GM12864 (cell line): ENCODE measurements at regions not wholly inside any gene's neighbourhood (a gene's known extent, or its start where the extent isn't known, plus 50 kb on each side); places are given as distances from the start of the nearest gene placed in this dataset.

Source experiments
- DNase-seq: peaks from one replicate; pipeline ENCODE4 v3.0.0-alpha.2; 2011; ENCODE audit warnings: low read depth
- H3K4me3 ChIP-seq: 2 replicates; pipeline ENCODE4 v1.5.1; 2011; ENCODE audit warnings: mild to moderate bottlenecking, low read depth, low read length, control low read depth
- TF ChIP-seq, protein P1 (sequence below): IDR thresholded peaks from 2 replicates; pipeline ENCODE4 v1.5.1; 2011; ENCODE audit warnings: low read depth, mild to moderate bottlenecking, moderate library complexity, low read length, control low read depth, inconsistent platforms; ENCODE audit errors: missing control alignments

GRCh38 chr1:193408782-193409293 is 222.4 kb upstream of the B3GALT2 start:
- no peak overlapping the region for H3K4me3 ChIP-seq
- TF ChIP-seq, protein P1, sequence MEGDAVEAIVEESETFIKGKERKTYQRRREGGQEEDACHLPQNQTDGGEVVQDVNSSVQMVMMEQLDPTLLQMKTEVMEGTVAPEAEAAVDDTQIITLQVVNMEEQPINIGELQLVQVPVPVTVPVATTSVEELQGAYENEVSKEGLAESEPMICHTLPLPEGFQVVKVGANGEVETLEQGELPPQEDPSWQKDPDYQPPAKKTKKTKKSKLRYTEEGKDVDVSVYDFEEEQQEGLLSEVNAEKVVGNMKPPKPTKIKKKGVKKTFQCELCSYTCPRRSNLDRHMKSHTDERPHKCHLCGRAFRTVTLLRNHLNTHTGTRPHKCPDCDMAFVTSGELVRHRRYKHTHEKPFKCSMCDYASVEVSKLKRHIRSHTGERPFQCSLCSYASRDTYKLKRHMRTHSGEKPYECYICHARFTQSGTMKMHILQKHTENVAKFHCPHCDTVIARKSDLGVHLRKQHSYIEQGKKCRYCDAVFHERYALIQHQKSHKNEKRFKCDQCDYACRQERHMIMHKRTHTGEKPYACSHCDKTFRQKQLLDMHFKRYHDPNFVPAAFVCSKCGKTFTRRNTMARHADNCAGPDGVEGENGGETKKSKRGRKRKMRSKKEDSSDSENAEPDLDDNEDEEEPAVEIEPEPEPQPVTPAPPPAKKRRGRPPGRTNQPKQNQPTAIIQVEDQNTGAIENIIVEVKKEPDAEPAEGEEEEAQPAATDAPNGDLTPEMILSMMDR, result no peak
- DNase-seq, result no peak

DNA sequence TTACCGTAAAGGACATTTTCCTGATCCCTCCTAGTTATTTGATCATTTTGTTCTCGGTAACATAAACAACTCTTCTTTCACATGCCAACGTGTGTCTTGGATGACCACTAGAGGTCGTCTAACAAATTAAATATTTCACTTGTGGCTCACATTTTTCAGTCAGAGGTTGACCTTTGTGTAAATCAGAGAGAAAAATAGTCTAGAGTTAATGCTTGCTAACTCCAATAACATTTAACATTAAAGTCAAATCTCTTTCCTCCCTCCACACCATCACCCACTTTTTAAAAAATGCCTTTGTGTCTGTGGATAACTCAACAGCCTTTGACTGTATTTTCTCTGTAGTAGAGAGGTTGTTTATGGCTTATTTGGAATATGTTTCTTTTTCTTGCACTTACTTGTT is 220.5 kb upstream of the B3GALT2 start:
- H3K4me3 ChIP-seq, result no peak overlapping the region
- DNase-seq, result peak; percentile 10
- TF ChIP-seq, protein P1, result peak; percentile 57

DNA sequence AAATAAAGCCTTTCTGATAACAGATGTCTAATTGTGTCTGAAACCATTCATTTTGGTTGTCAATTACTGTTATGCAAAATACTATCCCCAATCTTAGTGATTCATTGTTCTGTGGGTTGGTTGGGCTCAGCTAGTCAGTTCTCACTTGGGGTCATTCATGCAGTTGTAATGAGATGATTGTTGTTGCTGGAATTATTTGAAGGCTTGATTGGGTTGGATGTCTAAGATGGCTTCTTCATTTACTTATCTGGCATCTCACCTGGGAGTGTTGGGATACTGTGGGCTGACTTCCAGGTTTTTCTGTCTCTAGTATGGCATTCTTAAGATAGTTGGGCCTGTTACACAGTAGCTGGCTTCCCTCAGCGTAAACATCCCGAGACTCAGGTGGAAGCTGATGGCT is 217.8 kb upstream of the B3GALT2 start:
- TF ChIP-seq, protein P1, result no peak
- DNase-seq, result no peak
- H3K4me3 ChIP-seq, result no peak overlapping the region

DNA sequence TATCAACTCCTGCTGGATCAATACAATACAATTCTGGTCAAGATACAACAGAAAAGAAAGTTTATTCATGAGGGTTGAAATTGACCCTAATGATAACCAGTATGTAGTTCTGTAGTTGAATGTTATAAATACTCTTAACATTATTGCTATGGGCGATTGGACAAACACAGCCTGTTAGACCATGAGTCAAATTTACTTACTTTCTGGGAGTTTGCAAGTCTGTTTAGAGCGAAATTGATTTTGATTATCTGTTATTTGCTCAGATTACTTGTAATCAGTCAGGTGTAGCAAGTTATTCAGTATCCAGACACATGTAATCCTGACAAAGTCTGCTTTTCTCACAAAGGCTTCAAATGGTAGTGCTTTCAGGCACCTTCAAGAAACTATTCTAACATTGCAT is 216.6 kb upstream of the B3GALT2 start:
- no peak overlapping the region for H3K4me3 ChIP-seq
- DNase-seq, result no peak
- TF ChIP-seq, protein P1, result no peak

DNA sequence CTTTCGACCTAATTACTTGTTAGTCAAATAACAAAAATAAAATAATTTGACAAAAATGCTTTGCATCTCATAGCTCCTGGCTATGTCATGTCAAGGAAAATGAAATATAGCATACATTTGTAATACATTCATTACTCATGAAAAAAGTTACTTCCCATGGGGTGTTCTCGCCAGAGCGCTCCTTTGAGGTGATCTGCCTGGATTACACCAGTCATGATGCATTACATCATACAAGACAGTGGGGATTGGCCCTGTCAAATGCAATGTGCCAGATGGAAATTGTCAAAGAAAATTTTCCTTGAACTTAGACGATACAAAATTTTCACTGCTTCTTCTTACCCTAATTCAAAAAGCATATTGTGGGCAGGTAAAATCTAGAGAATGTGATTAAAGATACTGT is 215.6 kb upstream of the B3GALT2 start:
- H3K4me3 ChIP-seq, result no peak overlapping the region
- no peak for DNase-seq
- TF ChIP-seq, protein P1, result no peak

- TF ChIP-seq, protein P1, result no peak
- H3K4me3 ChIP-seq, result no peak overlapping the region
- no peak for DNase-seq
Measured at GRCh38 chr1:193394336-193394735, 207.9 kb upstream of the B3GALT2 start.

- TF ChIP-seq, protein P1, result no peak
- no peak for DNase-seq
- H3K4me3 ChIP-seq, result no peak overlapping the region
Measured at GRCh38 chr1:193392686-193393085, 206.3 kb upstream of the B3GALT2 start.
